NCI-H460 (cell line): ENCODE measurements at regions not wholly inside any gene's neighbourhood (a gene's known extent, or its start where the extent isn't known, plus 50 kb on each side); places are given as distances from the start of the nearest gene placed in this dataset.

Source experiments
- DNase-seq: peaks from one replicate; pipeline ENCODE4 v3.0.0-alpha.2; 2016; ENCODE audit warnings: low read depth; ENCODE audit errors: extremely low read depth

DNA sequence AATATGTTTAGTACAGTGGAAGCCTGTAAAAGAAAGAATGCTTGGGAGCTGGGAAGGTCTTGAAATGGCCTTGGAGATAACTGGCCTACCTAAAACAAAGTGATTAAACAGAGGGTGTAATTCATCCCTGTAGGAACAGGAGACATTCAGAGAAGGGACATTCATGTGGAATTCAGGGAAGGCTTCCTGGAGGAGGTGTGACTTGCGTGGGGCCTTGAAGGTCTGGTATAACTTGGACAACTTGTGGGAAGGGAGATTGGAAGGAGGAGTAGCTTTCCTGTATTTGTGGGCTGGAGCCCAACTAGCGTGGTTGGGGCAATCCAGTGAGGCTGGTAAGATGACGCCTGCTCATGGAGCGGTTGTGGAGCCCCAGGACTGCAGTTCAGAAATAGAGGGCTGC lies 156.4 kb downstream of the AACS start:
- DNase-seq: no peak

DNA sequence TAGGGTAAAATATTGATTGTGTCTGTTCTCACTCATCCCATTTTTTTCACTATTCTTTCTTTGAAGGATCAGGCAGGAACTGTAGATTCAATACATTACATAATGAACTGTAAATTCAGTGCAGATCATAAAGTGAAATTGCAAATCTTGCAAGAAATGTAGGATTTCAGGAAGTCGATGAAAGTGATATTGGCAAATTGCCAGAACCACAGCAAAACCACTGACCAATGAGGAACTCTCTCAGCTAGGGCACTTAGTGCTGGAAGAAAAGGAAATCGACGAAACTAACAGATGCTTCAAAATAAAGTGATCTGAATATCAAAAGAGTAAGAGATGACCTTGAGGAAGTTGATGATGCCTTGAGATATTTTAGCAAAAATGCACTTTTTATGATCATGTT lies 157.6 kb downstream of the AACS start:
- no peak for DNase-seq

DNA sequence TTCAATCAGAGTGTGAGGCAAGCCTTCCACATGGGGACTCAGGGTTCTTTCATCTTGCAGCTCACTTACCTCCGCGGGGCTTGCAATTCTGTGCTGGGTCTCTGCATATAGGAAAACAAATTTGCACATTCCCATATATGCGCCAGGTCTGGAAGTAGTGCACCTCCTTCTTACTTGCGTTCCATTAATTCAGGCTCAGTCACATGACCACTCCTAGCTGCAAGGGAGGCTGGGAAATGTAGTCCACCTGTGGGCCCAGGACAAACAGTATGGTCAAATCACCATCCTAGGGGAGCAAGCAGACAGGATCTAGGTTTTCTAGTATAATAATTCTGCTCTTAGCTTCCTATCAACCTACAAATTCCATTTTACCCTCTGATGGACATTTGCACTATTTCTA lies 160.4 kb downstream of the AACS start:
- DNase-seq: no peak

DNA sequence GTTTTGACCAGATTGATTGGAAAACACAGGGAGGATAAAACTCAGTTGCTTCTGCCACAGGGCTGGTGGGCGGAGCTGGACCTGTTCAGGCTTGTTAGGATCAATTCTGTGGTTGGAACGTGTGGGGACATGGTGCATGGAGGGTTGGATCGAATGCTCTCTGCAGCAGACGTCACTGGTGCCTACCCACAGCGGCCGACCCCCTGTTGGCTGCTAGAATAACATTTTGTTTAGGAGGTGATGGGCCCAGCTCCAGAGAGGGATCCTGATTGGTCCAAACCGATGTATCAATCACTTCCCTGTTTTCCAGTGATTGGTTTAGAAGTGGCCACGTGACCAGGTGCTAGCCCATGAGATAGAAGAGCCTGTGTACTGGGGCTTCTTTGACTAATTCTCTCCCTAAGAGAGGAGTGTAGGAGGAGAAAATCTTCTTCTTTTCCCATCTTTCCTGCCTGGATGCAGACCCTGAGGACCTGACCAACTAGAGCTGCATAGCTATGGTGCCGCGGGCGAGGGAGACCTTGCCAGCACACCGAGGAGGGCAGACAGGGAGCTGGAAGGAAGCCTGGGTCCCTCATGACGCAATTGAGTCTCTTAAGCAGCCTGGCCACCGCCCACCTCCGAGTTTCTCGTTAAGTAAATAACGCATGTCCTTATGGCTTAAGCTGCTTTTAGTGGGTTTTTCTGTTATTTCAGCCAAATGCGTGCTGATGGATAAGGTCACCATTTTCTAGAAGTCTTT lies 163.5 kb downstream of the AACS start:
- no peak for DNase-seq

DNA sequence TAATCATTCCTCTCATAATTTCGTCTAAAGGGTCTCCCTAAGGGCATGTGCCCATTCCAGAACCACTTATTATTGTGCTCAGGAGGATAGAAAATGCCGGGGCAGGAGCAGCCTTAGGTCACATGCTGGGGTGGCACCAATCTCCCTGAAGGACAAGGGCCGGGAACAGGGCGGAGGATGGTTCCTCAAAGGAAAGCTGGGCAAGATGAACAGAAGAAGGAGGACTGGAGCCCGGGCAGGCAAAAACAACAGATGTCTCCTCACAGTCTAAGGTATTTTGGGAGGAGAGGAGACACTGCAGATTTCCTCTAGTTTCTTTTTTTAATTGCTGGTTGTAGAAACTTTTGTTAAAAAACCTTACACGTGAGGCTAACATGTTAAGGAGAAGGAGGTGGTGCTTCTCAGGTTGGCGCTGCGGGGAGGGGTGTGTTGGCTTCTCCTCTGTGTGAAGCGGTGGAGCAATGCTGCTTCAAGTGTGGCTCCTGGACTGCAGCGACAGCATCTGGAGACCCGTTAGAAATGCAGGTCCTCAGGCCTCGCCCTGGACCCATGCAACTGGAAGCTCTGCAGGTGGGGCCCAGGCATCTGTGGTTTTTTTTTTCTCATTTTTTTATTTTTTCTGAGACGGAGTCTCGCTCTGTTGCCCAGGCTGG lies 164.8 kb downstream of the AACS start:
- DNase-seq: no peak

DNA sequence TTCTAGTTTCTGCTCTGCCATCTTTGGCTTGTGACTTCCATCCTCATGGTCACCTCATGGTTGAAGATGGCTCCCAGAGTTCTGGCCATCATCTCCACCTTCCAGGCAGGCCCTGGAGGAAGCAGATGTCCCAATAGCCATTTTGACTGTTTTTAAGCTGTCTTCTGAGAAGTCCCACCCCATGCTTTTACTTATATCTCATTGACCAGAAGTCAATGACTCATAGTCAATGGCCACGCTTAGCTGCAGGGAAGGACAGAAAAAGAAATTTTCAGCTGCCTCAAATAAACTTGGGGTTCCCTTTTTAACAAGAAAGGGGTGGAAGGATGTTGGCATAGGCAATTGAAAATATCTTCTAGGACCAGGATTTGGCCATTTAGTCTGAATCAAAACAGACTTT lies 168.1 kb downstream of the AACS start:
- DNase-seq: no peak

DNA sequence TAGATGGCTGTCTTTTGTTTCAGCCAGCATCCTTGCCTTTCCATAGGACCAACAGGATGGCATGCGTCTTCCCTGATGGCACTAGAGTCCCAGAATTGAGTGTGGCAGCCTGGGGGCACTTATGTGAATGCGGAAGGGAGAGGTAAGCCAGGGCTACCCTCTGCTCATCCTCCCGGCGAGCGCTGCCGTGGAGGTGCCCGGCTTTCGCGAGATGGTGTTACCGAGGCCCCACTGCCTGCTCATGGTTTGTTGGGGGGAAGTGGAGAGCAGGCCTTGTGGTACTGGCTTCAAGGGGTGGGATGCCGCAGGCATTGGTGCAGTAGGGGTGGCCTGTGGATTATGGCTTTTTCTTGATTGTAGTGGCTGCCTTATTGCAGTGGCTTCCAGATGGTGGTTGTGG lies 174.3 kb downstream of the AACS start:
- DNase-seq: no peak

- DNase-seq: no peak
Observed at GRCh38 chr12:125240717-125241116, 175.5 kb downstream of the AACS start.

- no peak for DNase-seq
Observed at GRCh38 chr12:125243811-125244210, 178.6 kb downstream of the AACS start.

DNA sequence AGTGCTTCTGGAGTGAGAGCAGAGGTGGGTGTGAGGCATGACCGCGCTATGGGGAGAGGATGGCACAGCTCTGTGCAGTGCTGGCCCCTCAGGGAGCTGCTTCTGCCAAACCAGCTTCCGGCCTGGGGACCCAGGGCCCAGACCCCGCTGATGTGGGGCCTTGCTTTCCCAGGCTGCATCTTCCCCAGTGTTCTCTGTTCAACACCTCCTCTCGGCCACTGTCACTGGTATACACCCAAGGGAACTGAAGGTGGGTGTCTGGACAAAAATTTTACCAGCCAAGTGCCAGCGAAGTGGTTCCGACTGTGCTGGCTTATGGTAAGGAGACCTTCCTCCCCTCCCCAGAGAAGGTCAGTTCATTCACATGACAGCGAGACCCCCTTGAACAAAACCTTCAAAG lies 179.1 kb downstream of the AACS start:
- DNase-seq: no peak

GRCh38 chr12:125245581-125246557 lies 180.6 kb downstream of the AACS start:
- DNase-seq: no peak

DNA sequence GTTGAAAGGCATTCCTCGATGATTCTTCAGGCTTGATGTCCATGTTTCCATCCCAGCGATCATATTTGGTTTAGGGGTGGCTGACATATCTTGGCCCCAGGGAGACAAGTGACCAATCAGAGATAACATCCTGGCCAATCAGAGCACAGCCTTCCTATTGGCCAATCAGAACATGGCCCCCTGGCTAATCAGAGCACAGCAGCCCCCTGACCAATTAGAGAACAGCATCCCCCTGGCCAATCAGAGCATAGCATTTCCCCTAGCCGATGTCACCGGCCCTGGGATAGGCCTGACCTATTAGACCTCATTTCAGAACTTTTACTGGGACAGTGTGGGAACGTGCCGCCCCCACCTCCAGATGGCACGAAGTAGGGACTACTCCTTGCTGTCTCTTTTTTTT lies 182.2 kb downstream of the AACS start:
- DNase-seq: no peak

DNA sequence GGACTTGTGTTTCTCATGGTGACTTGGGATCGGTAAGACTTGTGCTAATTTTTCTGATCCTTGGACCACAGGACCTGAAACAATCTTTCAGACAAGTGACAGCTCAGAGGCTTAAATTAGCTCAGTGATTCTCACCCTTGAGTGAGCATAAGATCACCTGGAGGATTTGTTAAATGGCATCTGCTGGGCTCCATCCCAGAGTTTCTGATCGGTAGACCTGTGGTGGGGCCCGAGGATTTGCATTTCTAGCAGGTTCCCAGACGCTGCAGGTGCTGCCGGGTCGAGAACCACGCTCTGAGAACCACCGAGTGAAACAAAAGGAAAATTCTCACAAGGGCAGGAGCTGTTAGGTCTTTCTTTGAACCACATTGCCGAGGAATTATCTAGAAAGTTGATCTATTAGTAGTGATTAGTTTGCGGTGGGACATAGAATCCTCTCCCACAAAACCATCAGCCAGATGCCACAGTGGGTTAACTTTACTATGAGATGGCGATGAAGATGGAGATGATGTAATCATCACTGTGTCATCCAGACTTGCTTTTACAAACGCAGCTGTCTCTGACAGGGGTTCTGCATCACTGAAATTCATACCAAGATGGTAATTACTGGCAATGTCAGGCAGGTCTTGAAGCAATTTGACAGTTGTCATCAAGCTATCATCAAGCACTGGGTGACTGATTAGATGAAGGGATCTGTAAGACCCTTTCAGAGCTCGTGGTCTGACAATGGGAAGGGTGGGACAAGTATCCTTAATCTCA lies 184.0 kb downstream of the AACS start:
- no peak for DNase-seq

GRCh38 chr12:125249932-125250331 lies 184.7 kb downstream of the AACS start:
- DNase-seq: no peak

- no peak for DNase-seq
Observed at GRCh38 chr12:125254236-125254635, 189.0 kb downstream of the AACS start.

- DNase-seq: no peak
Observed at GRCh38 chr12:125254856-125255255, 189.6 kb downstream of the AACS start.

DNA sequence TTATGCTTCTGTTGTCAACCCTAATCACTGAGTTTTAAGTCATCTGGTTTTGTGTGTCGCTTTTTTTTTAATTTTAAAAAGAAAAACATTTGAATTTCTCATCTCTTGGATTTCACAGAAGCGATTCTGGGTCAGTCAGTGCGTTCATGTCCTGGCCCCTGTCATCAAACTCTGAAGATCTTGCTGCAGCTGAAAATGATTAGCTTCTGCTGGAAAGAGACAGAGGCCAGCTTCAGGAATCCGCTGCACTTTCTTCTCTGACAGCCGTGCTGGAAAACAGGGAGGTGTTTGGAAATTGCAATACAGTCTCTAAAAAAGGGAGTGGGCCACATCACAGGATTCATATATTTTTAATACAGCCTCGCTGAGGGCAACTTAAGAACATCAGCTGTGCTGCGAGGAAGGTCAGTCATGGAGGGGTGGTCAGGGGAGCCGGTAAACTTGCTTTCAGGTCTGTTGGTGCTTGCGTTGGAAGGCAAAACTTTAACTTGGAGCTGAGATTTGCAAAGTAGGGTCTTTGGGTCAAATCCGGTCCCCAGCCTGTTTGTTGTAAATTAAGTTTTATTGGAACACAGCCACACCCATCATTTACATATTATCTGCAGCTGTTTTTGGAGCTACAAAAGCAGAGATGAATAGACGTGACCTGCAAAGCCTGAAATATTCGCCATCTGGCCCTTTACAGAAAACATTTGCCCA lies 190.8 kb downstream of the AACS start:
- DNase-seq: no peak

GRCh38 chr12:125256634-125256936 lies 191.3 kb downstream of the AACS start:
- DNase-seq: no peak

GRCh38 chr12:125259178-125259867 lies 194.1 kb downstream of the AACS start:
- DNase-seq: no peak

DNA sequence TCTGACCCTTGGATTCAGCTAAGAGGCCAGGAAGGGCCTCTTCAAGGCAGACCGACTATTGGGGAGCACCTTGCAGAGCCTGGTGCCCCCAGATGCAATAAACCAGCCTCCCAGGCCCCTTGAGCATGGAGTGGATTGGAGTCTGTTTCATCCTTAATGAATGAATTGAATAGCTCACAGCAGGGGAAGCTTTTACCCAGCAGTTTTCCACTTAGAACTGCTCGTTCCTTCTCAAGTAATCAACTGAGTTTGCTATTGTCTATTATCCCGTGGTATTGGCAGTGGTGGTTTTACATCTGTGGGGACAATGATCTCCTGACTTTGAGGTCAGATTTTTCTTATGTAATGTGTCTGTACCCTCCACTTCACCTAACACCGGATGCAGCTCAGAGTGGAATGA lies 197.6 kb downstream of the AACS start:
- no peak for DNase-seq
